ENCODE measurements at regions not wholly inside any gene's neighbourhood (a gene's known extent, or its start where the extent isn't known, plus 50 kb on each side); places are given as distances from the start of the nearest gene placed in this dataset.
A peak's percentile ranks its signal among the peaks of the same experiment; 100 is the strongest.

DNA sequence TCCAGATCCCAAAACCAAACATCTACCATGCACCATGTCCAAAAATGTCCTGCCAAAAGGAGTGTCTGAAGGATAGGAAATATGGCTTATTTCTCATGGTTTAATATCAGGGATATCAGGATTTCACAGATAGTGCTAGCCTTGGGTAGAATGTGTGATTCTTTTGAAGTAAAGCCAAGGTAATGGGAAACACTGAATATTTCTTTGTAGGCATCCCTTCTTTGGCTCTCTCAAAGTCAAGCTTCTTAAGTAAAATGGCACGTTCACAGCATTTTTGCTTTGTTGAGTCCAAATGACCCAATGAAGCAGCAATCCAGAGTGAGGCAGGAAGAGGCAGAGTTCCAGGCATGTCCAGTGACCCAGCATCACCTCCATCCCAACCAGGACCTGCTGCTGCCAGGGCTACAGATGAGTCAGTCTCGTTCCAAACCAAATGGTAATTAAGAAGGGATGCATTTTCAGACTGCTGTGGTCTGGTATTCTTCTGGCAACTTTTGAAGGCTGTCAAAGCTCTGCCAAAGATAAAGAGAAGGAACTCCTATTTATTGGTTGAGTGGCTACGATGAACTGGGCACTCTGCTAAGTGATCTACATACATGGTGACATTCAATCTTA, 678.8 kb upstream of the KLF4 start:
- no peak for DNase-seq

DNA sequence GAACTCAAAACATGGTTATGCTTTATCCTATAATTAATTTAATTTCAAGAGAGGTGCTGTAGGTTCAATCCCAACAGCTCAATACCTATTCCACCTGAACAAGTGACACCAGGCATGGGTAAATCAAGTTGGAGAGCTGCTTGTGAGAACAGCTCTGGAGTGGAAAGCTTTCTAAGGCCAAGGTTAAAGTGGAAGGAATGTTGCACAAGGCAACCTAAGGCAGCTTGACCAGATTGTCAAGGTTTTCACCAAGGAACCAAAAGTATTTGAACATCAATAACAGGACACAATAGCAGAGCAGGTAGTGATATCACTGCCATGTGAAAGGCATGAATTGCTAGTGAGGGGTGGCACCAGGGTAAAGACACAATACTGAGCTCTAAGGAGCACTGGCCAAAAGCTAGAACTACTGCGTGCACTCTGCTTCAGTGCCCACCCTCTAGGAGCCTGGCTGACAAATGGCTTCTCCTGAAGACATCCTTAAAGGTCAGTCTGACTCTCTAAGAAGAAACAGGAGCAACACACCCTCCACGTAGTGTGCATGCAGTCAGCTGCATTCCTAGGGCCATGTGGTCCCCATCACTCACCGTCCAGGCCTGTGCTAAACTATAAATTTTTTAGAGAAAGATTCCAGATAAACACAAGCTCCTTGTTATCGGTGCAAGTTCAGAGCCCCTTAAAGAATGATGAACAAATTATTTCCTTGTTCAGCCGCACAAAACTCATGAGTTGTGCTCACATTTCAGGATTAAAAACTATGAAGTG, 677.7 kb upstream of the KLF4 start:
- no peak for DNase-seq

DNA sequence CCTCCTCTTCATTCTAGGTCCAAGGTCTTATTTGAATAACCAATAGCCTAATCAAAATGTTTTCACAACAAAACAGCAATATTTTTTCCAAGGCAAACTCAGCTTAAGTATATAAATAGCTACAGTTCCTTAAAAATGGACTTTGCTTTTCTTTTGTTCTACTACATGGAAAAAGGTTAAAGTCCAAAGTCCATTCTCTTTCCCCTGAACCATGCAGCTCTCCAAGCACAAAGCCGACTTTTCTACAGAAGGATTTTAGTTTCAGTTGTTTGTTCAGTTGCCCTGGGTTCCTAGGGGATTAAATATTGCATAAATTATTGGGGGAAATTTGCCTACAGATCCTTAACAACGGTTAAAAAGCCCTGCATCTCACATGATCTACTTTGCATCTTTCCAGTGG, 677.0 kb upstream of the KLF4 start:
- DNase-seq: no peak

DNA sequence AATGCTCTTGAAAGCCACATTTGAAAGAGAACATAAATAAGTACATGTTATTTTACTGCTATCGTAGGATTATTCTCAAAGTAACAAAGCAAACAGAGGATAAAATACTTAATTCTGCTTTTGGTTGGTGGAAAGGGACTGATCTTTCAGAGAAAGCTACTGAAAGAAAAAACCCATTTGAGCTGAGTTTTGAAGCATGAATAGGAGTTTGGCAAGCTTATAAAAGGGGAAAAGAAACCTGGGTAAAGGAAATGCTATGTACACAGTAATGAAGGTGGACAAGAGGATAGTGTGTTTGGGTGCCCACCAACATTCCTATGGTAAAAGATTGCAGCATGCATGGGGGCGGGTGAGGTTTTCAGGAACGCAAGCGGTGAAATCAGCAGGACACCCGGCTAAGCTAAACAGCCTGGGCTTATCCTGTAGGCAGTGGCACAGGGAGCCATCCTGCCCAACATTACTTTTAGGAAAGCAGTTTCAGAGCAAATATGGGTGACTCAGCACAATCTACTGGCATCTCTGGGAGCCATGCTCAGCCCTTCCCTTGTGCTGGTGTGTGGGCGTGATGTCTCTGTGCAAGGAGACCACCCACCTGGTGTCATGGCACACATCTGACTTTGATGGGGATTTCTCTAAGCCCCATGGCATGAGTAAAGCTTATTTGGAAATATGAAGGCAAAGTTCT, 673.9 kb upstream of the KLF4 start:
- DNase-seq: no peak

DNA sequence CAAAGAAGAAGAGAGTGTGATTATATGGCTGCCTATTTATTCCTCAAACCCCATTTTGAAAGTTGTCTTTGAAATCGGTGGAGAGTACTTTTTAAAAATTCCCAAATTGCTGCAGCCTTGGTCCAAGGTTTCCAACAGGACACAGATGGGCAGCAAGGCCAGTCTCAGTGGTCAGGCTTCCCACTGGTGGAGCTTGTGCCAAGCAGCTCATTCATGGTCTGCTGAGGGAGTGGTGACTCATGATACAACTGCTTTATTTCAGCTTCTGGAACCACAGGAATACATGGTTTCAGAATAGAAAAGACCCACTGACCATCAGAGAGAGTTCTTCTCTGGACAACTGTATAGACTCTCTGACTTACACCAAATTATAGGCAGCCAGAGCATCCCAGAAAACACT, 673.1 kb upstream of the KLF4 start:
- DNase-seq: no peak

DNA sequence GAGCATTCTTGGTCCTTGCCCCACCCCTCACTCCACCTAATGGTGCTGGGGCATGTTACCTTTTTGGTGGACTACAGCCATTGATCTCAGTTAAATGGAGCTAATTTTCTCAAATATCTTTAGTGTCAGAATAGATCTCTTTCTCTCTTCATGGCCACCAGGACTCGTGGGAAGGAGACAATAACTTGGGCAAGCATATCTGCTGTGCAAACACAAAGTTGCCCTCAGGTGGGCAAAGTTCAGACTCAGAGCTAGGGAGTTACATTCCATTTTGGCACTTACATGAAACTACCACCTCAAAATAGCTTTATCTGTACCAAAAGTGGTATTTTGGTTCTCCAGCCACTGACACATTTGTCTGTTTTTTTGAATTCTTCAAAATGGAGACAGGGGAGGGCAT, 671.9 kb upstream of the KLF4 start:
- no peak for DNase-seq

DNA sequence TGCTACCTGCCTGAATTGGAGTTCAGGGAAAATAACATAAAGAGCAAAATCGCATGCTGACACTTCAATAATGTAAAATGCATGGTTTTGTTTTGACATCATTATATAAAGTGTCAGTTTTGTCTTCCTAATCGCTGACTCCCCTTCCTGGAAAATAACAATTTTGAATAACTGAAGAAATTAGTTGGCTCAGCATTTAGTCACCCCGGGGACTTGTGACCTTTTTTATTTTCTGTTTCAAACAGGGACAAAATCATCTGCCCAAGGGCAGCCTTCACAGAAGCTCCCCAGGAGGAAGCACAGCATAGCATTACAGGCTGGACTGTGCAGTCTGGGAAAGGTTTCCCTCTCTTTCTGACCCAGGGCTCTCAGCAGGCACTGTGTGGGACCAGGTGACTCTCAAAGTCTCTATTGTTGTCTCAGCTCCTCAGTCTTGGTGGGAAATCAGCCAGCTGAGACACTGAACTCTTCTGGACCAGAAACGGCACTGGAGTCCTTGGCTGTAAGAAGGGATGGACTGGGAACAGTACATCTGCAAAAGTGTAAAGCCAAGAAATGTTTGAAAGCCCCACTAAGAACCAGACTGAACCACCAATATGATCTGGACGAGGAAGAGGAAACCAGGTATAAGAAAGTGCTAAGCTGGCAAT, 671.3 kb upstream of the KLF4 start:
- DNase-seq: no peak

DNA sequence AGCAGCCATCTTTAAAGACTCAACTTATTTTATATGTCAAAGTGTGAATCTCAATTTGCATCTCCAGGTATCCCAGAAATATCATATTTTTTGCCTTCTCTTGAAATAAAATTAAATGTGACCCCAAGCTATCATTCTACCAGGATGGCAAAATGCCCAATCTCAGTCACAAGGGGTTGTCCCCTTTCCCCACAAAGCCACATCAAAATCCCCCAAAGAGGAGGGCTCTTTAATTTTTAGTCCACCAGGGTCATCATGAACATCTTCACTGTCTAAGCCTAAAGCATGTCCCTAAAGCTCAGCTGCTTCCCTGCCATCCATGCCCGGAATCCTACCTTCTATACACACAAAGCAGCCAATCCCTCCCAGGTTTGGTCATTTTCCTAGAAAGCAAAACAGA, 670.5 kb upstream of the KLF4 start:
- no peak for DNase-seq

DNA sequence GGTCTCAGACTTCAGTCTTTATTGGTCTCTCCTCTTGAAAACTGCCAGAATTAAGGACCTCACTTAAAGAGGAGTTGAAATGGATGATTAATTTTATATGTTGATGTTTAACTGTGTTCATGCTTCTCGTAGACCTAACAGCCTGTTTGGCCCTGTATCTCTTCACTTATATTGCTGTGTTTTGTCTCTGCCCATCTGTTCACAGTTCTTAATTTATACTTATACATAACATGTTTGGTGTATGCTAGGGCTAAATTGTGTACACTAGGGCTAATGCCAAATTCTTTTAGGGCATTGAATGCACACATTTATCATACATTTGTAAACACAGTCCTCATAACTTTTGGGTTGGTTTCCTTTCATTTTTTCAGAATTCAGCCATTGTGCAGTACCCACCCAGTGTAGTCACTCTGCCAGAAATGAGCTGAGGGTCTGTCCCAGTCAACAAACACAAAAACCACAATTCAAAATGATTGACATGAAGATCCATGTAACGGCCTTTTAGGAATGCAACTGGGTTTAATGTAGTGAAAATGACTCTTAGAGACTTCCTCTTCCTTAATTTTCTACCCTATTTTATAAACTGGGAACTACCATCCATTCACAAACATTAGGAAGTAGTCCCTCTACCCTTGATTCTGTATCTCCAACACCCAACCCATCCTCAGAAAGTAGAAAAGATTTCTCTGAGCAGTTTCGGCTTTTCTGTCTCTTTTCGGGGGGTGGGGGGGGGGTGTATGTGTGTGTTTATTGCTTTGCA, 668.8 kb upstream of the KLF4 start:
- no peak for DNase-seq

DNA sequence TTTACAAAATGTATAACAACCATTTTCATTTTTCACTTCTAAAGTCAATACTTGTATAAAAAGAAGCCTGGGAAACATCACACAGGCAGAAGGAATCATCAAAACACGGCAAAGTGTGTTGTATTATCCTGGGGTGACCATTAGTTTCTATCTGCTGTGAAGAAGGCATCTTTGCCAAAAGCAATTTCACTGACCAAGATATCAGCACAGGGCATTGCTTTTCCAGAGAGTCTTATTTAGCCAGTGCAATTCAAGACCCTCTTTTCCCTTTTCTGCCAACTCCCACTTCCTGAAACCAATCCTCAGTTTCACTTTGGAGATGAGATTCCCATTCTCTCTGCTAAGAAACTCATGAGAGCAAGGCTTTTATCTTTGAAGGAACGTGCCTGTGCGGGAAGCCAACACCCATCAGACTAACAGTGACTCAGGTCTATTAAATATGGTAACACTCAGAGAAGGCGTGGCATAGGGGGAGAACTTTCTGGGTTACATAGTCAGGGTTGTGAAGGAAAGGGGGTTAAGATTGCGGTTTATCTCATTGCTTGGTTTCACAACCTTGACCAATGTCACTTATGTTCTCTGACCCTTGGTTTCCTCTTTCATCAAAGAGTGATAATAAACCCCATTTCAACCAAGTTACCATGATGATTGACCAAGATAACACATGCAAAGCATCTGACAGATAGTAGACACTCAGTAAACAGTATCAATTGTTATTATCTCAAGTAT, 666.9 kb upstream of the KLF4 start:
- DNase-seq: no peak

DNA sequence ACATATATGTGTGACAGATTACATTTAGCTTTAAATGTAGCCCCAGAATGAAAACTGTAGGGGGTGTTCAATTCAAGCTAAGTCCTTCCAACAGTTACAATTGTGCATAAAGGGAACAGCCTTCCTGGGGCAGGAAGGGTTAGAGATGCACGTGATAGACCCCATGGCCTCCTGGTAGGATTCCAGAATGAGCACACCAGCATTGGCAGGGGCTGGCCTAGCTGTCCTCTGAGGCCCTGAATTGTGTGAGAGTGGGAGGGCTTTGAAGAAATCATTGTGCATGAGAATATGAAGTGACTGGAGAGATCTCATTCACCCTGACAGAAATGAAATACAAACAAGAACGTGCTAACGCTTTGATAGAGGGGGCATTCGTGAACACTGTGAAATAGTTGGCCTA, 663.8 kb upstream of the KLF4 start:
- DNase-seq: no peak

DNA sequence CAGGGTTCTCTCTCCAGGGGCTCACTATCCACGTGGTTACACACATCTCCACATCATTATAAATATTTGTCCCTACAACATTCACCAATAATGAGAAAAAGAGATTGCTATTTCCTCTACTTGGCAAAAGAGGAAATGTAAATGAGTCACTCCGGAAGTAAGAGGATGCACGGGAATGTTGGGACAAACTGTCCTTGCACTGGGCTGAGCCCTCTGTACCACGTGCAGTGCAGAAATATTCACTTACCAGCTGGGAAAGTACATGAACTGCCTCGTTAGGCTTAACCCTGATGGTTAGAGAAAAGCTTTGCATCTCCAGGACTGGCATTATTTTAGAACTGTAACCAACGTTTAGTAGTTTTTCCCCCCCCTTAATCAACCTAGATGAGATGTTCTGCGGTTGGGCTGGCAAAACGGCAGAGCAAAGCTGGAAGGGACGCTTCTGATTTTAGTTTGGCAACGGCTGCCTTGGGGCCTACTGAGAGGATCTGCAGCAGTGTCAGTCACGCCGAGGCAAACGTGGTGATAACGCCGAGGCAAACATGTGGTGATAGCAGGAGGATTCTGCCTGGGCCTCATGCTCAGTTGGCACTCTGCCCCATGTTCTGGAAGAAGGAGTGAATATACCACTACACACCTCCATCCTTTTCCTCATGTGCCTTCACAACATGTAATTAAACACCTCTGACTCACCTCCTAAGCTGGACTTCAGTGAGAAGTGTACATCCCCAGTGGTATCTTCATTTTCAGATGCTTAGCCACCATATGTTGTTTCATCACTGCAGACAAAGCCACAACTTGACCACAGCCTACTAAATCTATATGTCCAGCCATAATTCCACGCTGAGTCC, 661.4 kb upstream of the KLF4 start:
- peak in 1 of 2 experiments; percentile 4 for DNase-seq

DNA sequence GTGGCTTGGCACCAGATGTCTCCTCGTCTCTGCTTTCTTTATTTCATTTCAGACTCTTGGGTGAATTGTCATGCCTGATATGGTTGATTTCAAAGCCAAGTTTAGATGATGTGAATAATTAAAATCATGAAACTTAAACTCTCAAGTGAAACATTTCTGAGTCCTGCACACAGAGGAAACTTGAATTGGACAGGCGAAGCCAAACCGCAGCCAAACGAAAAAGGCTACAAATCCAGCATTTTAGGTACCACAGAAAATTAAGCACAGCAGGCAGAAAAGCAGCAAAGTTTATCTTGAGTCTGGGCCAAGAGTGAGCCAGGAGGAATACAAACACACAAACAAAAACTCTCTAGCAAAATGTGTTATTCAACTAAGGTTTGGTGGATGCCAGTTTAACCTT, 659.8 kb upstream of the KLF4 start:
- no peak for DNase-seq

DNA sequence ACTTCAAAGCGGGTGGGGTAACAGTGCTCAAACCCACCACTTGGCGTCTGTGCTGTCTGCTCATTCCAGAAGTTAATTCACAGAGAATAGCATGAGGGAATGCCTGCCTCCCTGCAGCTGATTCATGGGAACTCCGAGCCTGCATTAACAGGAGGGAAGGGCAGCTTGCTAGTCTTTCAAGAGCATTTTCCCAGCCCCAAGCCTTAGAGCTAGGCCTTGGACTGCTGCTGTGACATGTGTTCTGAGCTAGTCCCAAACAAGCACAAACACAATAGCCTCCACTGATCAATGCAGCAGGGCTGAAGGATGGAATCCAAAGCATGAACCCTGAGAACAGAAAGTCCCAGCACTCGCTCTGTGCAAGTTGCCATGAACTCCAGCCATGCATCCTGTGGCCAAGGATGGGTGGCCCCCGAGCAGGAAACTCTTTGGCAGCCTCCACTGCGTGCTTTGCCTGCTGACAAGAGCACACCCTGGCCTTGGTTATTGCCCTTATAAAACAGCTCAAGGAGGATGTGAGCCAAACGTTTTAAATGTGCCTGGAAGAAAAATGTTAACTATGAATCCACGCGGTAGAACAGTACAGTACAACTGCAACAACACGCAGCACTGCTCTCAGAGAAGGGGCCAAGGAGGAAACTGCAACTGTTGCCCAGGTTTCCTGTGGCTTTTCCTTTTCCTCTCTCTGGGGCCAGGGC, 653.1 kb upstream of the KLF4 start:
- peak; percentile 88 for DNase-seq

DNA sequence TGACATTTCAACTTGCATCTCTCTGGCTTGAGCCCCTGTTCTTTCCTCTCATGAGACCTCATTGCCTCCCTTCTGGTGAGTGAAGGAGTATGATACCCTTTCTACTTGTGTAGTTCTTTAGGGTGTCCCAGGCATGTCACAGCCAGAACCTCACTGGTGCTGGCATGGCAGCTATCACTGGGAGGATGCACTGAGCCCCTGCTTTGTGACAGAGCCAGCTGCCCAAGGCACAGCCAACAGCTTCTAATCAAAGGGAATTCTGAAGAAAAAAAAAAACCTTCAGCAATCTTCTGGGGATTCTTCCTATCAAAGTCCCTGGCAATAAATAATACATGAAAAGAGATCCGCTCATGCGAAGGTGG, 652.6 kb upstream of the KLF4 start:
- no peak for DNase-seq

DNA sequence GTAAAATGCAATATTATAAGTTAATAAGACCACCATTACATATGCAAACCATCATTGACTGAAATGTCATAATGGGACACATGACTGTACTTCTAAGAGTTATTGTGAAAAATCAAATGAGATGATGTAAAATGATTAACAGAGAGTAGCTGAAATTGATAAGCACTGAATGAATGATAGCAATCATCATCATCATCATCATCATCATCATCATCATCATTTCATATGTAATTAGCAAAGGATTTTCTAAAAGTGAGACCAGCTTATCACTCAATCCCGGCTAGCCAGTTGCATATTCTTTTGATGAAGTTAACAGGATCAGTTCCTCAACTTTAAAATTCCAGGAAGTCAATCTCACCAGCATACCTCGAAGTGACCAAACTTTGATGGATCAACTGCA, 650.3 kb upstream of the KLF4 start:
- DNase-seq: no peak

DNA sequence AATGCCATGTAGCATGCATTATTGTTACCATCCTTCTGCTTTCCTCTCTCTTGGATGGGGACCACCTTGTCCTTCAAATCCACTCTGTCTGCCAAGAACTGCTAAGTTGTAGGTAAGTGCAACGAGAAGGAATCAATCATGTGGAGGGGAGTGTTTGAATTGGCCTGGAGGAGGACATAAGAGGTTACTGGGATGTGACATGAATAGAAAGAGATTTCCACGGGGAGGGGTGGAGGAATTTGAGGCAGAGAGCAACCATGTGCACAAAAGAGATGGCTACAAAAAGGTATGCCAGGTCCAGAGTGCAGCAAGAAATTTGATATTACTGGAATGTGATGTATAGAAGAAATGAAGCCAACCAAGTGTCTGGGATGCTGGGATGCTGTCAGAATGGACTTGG, 648.9 kb upstream of the KLF4 start:
- DNase-seq: no peak

DNA sequence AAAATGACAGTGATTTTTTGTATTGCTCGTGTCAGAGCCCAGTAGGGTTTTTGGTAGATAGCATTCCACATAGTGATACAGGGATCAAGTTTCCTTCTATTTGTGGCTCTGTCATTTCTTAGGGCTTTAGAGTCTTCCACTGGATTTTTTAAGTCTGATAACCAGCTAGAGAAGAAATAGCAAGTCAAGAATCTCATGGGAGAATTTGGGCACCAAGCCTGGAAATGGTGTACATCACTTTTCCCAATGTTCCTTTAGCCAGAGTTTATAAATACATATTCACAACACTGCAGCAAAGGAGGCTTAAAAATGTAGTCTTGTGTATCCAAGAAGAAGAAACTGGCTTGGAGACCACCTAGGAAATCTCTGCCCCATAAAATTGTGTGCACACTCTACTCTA, 647.1 kb upstream of the KLF4 start:
- no peak for DNase-seq

DNA sequence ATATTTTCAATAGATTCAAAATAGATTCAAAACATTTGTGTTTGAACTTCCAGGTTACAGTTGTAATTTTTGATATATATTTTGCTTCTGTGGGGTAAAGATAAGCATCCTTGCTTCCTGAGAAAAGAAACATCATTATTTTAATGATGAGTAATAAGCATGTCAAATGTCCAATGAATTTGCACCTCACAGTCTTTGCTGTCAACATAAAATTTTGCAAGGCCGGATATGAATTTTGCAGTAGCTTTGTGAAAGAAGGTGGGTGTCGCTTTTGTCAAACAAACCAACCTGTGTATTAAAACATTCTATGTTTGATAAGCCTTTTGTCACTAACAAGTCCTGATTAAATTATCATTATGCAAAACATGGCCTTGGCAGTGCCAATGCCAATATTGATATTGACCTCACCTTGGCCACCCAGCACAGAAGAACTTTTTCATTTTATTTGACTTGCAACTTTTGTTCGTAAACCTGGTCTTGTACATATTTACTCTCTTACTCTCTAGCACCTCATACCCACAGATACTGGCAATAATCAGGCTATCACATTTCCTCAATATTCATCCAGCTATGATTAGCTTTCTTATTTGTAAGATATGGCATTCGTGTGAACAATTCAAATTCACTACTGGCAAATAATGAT, 645.0 kb upstream of the KLF4 start:
- no peak for DNase-seq

DNA sequence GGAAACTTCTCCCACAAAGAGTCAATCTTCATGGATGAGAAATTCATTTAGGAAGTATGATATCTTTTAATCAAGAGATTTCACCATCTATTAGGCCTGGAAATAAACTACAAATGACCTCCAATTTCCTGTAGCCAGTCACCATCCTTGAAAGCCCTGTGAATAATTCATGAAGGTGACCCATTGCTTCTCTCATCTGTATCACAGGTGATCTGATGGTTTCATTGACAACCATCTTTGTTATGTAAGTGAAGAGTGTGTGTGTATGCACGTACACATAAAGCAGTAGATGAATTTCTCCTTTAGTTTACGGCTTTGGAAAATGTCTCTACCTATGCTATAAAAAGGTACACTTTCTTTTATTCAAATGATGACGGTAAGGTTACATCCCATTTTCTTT, 644.1 kb upstream of the KLF4 start:
- DNase-seq: no peak

Data from Kasumi-1 (cell line).